ENCODE measurements at regions not wholly inside any gene's neighbourhood (a gene's known extent, or its start where the extent isn't known, plus 50 kb on each side); places are given as distances from the start of the nearest gene placed in this dataset.
"Not testable (repeated sequence)": the region's sequence is repeated elsewhere in the genome, so short reads cannot be mapped to it uniquely, and the experiment has no call there.

DNA sequence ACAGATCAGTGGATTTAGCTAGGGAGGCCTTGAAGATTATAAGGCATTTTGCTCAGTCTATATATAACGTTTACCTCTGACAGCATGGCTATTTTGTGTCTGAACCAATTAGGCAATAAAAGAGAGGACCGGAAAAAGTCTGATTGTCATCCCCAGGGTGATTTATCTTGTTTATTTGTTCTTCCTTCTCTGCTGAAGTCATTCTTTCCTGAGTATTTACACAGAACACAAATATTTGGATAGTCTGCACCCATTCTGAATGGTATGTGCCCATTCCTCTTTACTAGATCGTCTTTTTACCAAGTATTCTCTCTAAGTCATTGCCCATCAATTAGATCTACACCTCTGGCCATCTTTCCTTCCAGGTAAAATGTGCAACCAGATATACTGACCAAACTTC is 1602.9 kb downstream of the KCNT2 start:
- DNase-seq: no peak

- no peak for DNase-seq
These were observed 1617.8 kb downstream of the KCNT2 start for GRCh38 chr1:194990483-194990882.

DNA sequence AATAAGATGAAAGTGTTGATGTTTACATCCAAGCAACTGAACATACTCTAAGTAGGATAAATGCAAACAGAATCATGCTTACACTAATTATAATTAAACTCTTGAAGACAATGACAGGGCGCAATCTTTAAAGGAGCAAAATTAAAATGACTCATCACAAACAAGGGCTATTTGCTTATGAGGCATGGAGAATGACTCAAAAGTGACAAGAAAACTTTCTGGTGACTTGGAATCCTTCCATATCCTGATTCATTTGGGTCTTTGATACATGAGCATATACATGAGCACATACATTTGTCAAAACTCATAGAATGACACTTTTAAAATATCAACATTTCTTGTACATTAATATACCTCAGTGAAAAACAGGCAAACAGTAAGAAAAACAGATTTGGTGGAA is 1632.3 kb downstream of the KCNT2 start:
- no peak for DNase-seq

DNA sequence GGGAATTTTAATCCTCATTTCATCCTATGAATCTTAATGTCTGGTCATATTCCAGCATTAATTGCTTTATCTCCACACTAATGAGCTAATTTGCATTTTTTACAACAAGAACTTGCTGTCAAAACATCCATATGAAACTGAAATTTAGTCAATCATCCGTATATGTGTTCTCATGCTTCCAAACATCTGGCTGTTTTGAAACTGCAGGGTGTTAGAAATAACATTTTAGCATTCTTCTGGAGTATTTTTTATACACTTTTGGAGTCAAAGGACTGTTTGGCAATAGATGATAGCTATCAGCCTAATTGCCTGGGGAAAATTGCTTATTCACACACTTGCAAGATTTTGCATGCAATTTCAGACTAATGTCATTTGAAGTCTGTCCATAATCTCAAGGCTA is 1639.3 kb downstream of the KCNT2 start:
- no peak for DNase-seq

GRCh38 chr1:194959795-194960194 is 1648.4 kb downstream of the KCNT2 start:
- no peak for DNase-seq

DNA sequence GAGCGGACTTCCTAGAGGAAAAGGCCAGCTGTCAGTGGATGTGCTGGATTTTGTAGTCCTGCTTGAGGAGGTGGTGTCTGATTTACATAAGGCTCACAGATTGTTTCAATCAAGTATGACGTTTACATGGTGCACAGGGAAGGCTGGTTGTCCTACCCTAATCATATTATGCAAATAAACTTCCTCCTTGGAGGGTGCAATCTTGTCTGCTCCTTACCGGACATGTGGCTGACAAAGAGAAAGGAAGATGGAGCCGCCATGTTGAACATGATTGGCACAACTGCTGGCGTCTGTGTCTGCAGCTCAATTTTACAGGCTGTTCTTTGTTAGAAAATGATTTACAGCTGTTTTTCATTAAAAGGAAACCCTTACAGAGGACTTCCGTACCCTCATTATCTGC is 1656.1 kb downstream of the KCNT2 start:
- DNase-seq: no peak

GRCh38 chr1:194950584-194950983 is 1657.7 kb downstream of the KCNT2 start:
- DNase-seq: no peak

DNA sequence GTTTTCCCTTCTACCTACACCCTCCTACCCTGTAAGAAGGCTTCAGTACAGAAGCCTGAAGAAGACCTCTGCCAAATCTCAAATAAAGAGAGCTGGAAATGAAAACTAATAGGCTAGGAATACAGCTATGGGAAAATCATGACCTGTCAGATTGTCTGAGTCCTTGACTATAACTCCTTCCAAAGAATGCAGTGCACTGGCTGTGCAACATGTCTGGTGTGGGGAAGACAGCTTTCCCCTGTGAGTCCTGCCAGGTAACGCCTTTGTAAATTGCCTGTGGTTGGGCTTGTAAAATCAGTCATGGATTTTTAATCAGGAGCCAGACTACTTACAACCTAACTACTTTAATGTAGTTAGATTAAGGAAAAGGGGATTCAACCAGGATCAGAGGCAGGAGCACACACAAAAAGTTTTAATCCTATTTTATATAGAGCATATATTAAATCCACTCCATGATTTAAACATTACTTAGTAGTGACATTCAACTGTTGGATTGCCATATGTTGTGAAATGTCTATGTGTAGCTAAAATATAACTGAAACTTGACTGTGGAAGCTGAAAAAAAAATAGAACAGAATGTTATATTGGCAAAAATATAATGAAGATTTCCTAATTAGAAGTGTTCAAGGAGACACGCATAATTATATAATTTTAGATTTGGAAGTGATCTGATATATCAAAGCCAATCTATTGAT is 1667.8 kb downstream of the KCNT2 start:
- no peak for DNase-seq

- DNase-seq: no peak
These were observed 1672.4 kb downstream of the KCNT2 start for GRCh38 chr1:194935864-194936263.

- DNase-seq: no peak
These were observed 1677.1 kb downstream of the KCNT2 start for GRCh38 chr1:194931166-194931565.

- no peak for DNase-seq
These were observed 1678.1 kb downstream of the KCNT2 start for GRCh38 chr1:194930132-194930531.

GRCh38 chr1:194929357-194929756 is 1678.9 kb downstream of the KCNT2 start:
- DNase-seq: no peak

- DNase-seq: no peak
These were observed 1689.1 kb downstream of the KCNT2 start for GRCh38 chr1:194919146-194919545.

GRCh38 chr1:194917769-194918168 is 1690.5 kb downstream of the KCNT2 start:
- no peak for DNase-seq

- DNase-seq: no peak
These were observed 1699.6 kb downstream of the KCNT2 start for GRCh38 chr1:194908643-194909042.

DNA sequence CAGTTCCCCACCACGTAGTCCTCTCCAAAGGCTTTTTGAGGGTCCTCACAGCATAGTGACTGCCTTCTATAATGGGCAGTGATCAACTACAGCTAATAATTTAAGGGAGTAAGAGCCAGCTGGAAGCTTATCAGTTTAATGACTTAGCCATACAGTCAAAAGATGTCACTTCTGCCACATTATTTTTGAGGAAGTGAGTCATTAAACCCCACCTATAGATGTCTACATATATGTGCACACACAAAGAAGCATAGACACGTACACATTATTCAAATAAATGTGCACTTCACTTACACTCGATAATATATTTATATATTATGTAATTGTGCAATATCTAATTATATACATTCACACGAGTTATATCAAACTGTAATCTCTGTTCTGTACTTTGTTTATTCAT is 1704.7 kb downstream of the KCNT2 start:
- DNase-seq: no peak

DNA sequence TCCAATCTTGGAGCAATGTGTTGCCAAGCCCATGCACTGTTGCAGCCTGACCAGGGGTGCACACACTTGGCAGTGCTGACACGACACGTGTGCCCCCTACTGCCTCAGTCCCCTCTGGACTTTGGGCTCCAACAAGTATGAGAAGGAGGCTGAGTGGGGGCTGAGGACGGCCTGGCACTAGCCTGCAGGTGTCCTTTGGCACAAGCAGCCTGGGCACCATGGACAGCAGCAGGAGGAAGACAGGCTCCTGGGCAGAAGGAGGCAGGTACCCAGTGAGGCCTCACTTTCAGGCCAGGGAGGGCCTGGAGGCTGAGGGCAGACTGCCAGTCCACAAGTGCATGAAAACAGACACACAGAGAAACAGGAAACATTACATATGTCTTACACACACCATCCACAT is 1702.9 kb upstream of the B3GALT2 start:
- DNase-seq: no peak

DNA sequence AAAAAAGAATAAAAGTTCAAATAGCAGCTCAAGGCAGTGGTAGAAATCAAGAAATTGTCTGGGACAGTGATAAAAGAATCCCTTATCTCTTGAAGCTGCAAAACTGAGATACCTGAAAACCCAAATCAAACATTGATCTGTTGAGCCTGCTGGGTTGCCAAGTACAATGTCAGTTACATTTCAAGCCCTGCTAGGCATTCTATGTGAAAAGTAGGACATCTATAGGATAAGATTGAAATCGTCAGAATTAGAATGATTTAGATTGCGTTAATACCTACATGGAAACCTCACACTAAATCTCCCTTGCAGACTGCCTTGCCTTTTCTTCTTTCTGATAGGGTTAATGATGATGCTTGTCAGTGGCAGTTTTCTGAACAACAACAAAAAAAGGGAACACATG is 1684.4 kb upstream of the B3GALT2 start:
- no peak for DNase-seq

DNA sequence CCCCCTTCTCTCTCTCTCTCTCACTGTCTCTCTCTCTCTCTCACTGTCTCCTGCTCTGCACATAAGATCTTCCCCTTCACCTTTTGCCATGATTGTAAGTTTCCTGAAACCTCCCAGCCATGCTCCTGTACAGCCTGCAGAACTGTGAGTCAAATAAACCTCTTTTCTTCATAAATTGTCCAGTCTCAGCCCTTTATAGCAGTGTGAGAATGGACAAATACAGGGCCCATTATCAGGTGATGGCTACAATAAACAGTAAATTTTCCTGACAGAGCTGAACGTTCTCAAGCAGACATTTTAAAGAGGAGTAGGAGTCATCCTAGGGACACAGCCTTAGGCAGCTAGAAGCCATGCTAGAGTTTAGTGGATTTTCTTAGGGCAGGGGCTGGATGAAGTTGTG is 1679.7 kb upstream of the B3GALT2 start:
- DNase-seq: no peak

DNA sequence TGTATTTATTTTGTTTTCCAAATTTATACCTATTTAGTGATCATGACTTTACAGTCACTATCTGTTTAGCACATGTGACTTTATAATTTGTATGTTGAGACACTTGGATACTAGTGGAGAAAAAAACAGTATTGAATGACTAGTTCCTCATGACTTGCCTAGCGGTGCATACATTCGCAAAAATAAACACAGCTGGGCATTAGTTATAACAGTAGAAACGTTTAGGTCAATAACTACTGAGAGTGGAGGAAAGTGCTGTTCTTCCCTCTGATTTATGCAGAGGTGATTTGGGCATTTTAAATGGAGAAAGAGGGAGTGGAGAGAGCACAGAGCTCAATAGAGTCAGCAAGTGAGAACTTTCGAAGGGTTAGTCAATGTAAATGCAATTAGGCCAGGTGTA is 1679.0 kb upstream of the B3GALT2 start:
- no peak for DNase-seq

DNA sequence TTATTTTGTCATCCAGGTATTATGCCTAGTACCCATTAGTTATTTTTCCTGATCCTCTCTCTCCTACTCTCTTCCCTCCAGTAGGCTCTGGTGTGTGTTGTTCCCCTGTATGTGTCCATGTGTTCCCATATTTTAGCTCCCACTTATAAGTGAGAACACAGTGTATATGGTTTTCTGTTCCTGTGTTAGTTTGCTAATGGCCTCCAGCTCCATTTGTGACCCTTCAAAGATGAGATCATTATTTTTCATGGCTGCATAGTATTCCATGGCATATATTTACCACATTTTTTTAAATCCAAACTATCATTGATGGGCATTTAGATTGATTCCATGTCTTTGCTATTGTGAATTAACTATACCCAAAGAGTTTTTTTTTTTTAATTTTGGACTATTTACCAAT is 1675.7 kb upstream of the B3GALT2 start:
- no peak for DNase-seq

DNA sequence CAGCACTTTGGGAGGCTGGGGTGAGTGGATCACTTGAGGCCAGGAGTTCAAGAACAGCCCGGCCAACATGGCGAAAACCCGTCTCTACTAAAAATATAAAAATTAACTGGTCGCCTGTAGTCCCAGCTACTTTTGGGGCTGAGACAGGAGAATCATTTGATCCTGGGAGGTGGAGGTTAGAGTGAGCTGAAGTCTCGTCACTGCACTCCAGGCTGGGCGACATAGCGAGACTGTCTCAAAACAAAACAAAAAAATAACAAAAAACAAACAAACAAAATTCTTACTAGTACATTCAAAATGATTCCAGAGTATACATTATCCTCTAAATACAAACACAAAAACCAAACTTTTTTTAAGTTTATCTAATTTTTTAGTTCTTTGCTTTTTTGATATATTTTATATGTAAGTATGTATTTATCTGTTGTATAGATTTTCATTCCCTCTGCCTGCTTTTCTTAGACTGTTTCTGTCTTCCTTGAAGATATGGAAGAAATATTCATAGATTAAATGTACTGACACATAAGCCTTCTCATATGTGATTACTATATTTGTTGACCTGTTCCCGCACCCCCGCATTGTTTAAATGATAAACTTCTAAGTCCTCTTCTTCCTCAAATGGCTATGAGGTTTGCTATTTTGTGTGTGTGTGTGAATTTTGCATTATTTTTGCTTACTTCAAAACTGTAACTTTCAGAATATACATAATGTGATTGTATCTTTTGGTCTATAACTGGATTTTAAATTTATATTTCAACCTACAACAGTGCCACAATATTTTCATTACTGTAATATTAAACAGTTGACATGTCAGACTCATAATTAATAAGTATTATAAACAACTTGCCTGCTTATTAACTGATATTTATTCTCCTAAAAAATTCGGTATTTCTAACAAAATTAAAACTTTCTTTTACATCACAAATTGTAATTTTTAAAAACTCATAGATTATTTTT is 1674.1 kb upstream of the B3GALT2 start:
- DNase-seq: no peak

GRCh38 chr1:194859481-194860154 is 1673.2 kb upstream of the B3GALT2 start:
- DNase-seq: not testable (repeated sequence)
